HG02870 (cell line): ENCODE measurements at regions not wholly inside any gene's neighbourhood (a gene's known extent, or its start where the extent isn't known, plus 50 kb on each side); places are given as distances from the start of the nearest gene placed in this dataset.
A peak's percentile ranks its signal among the peaks of the same experiment; 100 is the strongest.

Experiments used
- ATAC-seq: cut with Tn5 transposase; IDR thresholded peaks from one replicate; pipeline ENCODE4 v1.9.1; 2021; ENCODE audit warnings: mild to moderate bottlenecking, moderate library complexity; ENCODE audit not compliant: unreplicated experiment

DNA sequence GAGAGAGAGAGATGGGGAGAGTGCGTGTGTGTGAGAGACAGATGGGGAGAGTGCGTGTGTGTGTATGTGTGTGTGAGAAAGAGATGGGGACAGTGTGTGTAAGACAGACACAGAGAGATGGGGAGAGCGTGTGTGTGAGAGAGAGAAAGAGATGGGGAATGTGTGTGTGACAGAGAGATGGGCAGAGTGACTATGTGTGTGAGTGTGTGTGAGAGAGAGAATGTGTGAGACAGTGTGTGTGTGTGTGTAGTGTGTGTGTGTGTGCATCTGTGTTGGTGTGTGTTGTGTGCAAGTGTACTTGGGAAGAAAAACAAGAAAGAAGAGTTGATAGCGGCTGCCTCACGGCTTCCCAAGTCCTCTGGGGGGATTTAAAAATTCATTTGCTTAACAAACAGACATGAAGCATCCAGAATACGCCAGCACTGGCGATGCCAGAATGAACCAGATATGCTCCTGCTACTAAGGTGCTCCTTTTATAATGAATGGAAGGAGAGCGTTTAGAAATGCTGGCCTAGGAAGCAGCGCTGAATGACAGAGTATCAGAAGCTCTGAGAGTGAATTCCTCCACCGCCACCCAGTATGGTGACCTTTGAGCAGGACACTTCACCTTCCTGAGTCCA is 186.1 kb upstream of the TSC22D2 start:
- ATAC-seq: no peak

- no peak for ATAC-seq
These were observed 187.3 kb upstream of the TSC22D2 start for GRCh38 chr3:150220799-150221198.

GRCh38 chr3:150220041-150220440 is 188.1 kb upstream of the TSC22D2 start:
- no peak for ATAC-seq

DNA sequence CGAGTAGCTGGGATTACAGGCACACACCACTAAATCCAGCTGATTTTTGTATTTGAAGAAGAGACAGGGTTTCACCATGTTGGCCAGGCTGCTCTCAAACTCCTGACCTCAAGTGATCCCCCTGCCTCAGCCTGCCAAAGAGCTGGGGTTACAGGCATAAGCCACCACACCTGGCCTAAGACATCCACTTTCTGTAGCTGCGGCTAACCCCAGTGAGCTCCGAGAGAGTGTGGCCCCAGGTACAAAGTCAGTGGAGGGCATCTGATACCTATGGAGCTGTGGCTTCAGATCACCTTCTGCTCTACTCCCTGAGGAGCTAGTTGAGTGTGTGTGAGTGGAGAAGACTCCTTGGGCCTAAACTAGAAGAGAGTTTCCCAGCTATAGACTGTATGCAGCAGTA is 189.3 kb upstream of the TSC22D2 start:
- ATAC-seq: no peak

DNA sequence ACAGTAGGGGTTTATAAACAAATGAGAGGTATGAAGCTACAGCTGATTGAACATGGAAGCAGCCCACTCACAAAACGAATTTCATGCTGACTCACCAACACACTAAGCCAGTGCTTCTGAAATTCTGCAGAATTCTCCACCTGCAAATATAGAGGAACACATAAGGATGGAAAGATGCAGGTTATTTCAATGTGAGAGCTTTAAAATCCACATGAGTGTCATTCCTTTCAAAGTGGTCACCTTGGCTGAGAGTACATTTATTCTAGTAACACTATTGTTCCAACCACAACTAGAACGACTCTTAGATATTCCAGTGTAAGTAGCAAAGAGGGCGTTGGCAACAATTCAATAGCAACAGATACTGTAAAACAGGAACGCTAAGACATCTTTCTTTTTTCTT is 189.9 kb upstream of the TSC22D2 start:
- no peak for ATAC-seq

- ATAC-seq: no peak
These were observed 190.4 kb upstream of the TSC22D2 start for GRCh38 chr3:150217691-150218090.

GRCh38 chr3:150216866-150217600 is 191.1 kb upstream of the TSC22D2 start:
- no peak for ATAC-seq

- ATAC-seq: no peak
These were observed 191.9 kb upstream of the TSC22D2 start for GRCh38 chr3:150216041-150216811.

GRCh38 chr3:150215616-150216015 is 192.5 kb upstream of the TSC22D2 start:
- ATAC-seq: no peak

GRCh38 chr3:150213577-150213976 is 194.5 kb upstream of the TSC22D2 start:
- no peak for ATAC-seq

DNA sequence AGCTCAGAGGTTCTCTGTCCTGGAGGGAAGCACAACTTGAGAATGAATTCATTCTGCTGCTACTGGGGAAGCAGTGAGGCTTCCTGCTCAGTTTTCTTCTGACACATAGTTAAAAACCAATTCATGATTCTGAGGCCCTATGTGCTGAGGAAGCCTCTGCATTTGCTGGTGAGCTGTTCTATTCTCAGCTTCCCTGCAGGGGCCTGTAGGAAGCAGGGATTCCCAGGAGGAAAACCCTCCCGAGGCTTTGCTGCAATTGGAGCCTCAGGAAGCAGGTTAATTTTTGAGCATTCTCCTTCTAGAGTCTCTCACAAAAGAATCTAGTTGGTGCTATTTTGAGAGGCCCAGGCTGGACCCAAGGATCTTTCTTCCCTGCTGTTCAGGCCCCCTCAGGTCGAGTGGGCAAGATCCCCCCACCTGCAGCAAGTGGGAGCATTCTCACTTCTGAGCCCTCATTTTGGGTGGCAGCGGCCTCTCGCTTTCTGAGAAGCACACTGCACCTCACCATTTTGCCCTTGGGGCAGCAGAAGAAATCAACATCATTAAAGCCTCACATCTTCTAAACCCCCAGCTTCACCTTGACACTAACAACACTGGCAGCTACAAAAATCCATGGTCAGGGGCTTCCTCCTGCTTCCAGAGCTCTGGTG is 197.5 kb upstream of the TSC22D2 start:
- no peak for ATAC-seq

DNA sequence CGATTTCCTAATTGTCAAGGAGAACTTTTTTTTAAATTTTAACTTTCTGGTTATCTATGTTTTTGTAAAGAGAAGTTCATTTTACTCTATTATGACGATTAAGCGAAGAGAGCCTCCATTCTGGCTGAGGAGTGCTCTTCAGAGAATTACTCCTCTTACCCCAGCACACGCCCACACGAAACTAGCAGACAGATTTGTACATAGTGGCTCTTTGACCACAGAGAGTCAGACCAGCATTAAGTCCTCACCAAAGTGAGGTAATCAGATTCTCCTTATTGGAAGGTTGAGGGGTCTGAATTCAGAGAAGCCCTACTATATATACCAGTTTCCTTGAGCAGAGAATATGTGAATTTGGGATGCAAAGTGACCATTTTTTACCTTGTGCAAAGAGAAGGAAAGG is 204.8 kb upstream of the TSC22D2 start:
- ATAC-seq: peak; percentile 63

DNA sequence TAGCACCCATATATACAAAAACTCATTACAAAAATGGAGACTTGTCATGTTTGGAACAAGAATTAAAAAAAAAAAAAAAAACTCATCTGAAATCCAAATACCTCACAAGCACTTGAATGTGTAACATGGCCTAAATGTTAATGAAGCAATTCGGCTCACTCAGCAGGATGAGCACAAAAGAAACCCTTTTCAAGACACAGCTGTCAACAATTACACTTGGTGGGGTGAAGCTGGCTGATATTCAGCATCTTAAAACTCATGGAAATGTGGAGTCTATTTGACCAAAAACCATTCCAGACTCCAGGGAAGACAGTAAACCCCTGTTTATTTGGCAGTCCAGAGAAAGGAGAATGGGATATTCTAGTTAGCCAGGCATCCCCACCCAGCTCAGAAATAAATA is 205.4 kb upstream of the TSC22D2 start:
- no peak for ATAC-seq

DNA sequence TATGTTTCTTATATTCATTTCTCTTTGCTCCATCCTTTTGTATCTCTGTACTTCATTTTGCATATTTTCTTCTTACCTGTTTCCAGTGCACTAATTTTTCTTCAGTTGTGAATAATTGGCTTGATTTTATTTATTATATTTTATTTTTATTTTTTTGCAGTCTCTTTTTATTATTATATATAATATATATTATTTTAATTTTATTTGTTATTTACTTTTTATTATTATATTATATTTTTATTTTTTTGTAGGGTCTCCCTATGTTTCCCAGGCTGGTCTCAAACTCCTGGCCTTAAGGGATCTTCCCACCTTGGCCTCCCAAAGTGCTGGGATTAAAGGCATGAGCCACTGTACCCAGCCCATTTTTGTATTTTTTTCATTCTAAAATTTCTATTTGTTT is 213.1 kb upstream of the TSC22D2 start:
- ATAC-seq: no peak

- no peak for ATAC-seq
These were observed 213.6 kb upstream of the TSC22D2 start for GRCh38 chr3:150194513-150194912.

DNA sequence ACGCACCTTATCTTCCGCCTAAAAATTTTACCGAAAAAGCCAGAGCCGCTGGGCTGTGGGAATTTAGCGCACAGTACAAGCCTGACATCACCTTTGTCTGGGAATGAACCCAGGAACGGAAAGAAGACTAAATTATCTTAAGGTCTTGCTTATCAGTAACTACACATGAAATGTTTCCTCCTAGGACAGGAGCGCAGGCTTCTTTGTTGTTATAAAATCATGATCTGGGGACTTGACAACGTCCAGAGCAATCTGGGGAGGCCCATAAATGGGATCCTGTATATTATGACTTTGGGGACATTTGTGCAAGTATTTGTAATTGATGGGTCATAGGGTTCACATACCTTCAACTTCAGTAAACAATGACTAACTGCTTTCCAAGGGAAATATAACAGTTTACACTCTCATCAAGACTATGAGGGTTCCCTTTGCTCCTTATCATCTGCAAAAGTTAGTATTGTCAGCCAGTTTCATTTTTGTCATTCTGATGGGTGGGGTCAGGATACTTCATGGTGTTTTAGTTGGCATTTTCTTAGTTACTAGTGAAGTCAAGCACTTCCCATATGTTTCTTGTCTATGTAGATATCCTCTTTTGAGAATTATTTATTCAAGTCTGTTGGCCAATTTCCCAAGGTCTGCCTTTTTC is 213.9 kb upstream of the PFN2 start:
- no peak for ATAC-seq

- peak; percentile 91 for ATAC-seq
These were observed 213.2 kb upstream of the PFN2 start for GRCh38 chr3:150183678-150184425.

DNA sequence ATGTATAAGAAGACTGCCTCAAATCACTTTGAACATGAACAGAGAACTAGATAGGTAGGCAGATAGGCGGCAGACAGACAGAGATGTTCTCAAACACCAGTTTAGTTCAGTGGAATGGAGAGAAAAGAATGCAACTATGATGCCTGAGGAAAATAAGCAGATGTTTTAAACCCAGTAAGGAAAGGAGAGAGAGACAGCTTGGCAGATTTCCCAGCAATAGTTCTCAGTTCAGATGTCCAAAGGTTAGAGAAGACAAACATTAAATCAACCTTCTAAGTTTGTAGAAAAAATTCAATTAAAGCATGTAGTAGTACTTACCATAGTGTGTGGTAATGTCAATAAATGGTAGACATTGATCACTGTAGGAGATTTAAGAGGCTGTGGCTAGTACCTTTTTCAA is 209.6 kb upstream of the PFN2 start:
- no peak for ATAC-seq

DNA sequence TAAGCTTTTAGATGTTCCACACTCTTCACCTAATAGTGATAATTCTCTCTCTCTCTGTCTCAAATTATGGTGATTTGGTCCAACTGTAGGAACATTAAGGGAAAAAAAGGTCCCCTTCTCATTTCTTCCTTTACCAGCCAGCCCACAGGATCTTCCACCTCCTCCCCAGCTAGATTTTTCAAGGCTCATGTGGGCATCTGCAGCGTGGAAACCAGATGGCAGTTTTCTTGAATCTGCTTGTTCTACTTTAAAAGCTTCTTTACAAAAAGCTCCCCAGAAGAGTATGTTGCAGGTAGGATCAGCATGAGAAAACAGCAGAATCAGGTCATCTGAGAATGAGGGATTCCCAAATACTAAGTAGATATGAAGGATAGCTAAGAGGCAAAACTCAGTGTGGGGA is 208.6 kb upstream of the PFN2 start:
- no peak for ATAC-seq

DNA sequence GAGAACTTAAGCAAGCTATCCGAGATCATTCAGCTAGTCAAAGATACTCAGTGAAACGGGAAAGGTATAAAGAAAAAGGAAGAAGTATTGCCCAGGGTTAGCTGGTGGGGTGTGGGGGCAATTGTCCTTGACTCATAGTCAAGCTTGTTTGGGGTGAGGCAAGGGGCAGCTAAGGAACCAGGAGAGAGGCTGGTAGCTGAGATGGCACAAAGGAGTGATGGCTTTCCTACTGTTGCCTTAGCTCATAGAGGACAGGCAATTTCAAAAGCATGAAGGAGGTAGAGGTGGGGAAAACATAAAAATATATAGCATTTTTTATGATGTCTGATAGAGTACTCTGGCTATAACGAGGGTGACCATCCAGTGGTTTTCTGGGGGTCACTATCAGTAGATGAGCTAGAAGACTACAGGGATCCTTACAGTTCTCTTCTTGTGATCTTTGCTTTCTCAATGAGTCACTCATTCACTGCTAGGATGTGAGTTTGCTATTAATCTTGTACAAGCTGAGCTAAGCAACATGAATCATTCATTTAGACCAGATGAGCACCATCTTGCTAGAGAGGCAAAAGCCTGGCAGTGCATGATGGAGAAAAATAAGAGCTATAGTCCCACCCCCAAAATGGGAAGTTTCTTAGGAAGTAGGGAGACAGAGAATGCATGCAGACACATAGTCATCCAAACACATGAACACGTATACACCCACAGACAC is 207.1 kb upstream of the PFN2 start:
- no peak for ATAC-seq
